Body of pancreas (tissue), 4 donors: ENCODE measurements at regions not wholly inside any gene's neighbourhood (a gene's known extent, or its start where the extent isn't known, plus 50 kb on each side); places are given as distances from the start of the nearest gene placed in this dataset.
A peak's percentile ranks its signal among the peaks of the same experiment; 100 is the strongest.

Source experiments
- ATAC-seq: fragments of 150-250 bp; one replicate; pipeline ENCODE4 v1.9.1; 2016
- DNase-seq, 4 donors: peaks; one replicate each; pipeline ENCODE4 v3.0.0-alpha.2; 2019
- H3K27ac ChIP-seq, 4 donors: fragments of 200-600 bp; sonication (generic); 1 replicate in 3 of 4; 2 replicates in 1 of 4; pipeline versions ENCODE4 v1.5.1 to v1.6.1; 2016 to 2019; ENCODE audit warnings: mild to moderate bottlenecking in 1 of 4, mixed read lengths in 1 of 4, moderate library complexity in 1 of 4
- H3K27me3 ChIP-seq, 2 donors: fragments of 200-600 bp; sonication (generic); one replicate each; pipeline ENCODE4 v1.6.0; 2016; ENCODE audit warnings: mild to moderate bottlenecking in 1 of 2
- H3K36me3 ChIP-seq, 2 donors: fragments of 200-600 bp; sonication (generic); replicated peaks in 1 of 2; 2 replicates each; pipeline ENCODE4 v1.5.1; 2016; ENCODE audit warnings: low read depth in 2 of 2; ENCODE audit not compliant: insufficient read depth in 1 of 2
- H3K4me1 ChIP-seq: fragments of 200-600 bp; sonication (generic); one replicate; pipeline ENCODE4 v1.6.0; 2016
- H3K4me3 ChIP-seq, 2 donors: fragments of 200-600 bp; sonication (generic); 1 replicate in 1 of 2; 2 replicates in 1 of 2; pipeline ENCODE4 v1.5.1; 2016 to 2019
- H3K9me3 ChIP-seq, 3 donors: fragments of 200-600 bp; sonication (generic); 1 replicate in 2 of 3; 2 replicates in 1 of 3; pipeline ENCODE4 v1.5.1; 2016
- POLR2A ChIP-seq, 3 donors: fragments of 450-650 bp; IDR thresholded peaks; one replicate each; pipeline ENCODE4 v1.6.1; 2016; ENCODE audit warnings: antibody characterized with exemption in 3 of 3, mild to moderate bottlenecking in 2 of 3
- WGBS, 2 donors: methylation state at CpG; one replicate each; pipeline ENCODE4 v1.1.5; 2017; 5-methylcytosine and 5-hydroxymethylcytosine counted together
- intact Hi-C: fragments of 100-400 bp; cut with DNase I; formaldehyde crosslinking; loops from one replicate; pipeline ENCODE4 v1.15.1; 2023
- TF ChIP-seq, protein P1 (sequence below), 7 experiments: fragments of 450-650 bp in 4 of 7; fragments of 200-600 bp in 3 of 7; sonication (generic) in 3 of 7; IDR thresholded peaks; one replicate each; pipeline ENCODE4 v1.5.1; 2016 to 2019; ENCODE audit warnings: antibody characterized with exemption in 7 of 7

DNA sequence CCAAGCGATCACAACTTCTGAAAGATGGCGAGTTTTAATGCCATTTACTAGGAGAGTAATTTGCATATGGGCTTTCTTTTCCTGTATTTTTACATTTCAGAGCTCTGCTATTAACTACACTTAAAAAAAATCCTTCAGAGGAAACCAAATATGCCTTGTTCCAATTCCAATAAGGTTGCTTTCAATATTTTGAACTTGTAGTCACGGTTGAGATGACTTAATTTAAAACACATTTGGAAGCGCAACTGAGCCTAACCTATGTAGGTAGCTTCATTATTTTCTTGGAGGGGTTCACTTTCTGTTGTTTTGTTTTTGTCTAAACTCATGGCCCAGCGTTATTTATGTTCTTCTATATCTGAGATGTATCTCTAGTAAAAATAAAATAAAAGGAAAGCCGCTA is 93.4 kb downstream of the BLID start:
- Histone ChIP-seq H3K27me3 (no peaks in the 10 kb centered on the region), H3K4me3 (no peak overlapping the region), H3K9me3 (no peaks in the 10 kb centered on the region), H3K27ac (no peak overlapping the region), H3K4me1 (no peaks in the 10 kb centered on the region), H3K36me3 (no peaks in the 10 kb centered on the region)
- no peak for DNase-seq
- ATAC-seq: no peak
- intact Hi-C loops: no loop called here
- TF ChIP-seq, protein P1, sequence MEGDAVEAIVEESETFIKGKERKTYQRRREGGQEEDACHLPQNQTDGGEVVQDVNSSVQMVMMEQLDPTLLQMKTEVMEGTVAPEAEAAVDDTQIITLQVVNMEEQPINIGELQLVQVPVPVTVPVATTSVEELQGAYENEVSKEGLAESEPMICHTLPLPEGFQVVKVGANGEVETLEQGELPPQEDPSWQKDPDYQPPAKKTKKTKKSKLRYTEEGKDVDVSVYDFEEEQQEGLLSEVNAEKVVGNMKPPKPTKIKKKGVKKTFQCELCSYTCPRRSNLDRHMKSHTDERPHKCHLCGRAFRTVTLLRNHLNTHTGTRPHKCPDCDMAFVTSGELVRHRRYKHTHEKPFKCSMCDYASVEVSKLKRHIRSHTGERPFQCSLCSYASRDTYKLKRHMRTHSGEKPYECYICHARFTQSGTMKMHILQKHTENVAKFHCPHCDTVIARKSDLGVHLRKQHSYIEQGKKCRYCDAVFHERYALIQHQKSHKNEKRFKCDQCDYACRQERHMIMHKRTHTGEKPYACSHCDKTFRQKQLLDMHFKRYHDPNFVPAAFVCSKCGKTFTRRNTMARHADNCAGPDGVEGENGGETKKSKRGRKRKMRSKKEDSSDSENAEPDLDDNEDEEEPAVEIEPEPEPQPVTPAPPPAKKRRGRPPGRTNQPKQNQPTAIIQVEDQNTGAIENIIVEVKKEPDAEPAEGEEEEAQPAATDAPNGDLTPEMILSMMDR (IDR thresholded peaks at IDR 0.05): no peak
- no peak for TF ChIP-seq POLR2A (IDR thresholded peaks at IDR 0.05)
- 83 to 87% methylated on average over 6 of the region's 6 CpGs for WGBS, 2 donors

DNA sequence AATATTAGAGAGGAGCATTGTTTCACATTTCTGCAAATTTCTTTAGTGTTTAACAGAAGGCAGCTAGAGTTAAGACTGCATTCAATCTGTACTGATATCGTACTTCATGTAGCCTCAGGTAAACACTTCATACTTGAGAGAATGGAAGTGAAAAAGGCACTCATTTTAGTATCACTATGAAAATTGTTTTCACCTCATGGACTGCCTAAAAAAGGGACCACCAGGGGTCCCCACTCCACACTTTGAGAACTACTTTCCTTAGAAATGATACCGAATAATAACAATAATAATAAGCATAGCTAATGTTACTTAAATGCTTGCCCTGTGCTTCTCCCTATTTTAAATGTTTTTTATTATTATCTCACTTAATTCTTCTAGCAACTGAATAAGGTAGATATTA is 95.1 kb downstream of the BLID start:
- no peak for TF ChIP-seq POLR2A (IDR thresholded peaks at IDR 0.05)
- TF ChIP-seq, protein P1 (IDR thresholded peaks at IDR 0.05): peak in 2 of 7 experiments; percentile 12 to 18
- 43 to 53% methylated on average over 2 of the region's 2 CpGs for WGBS, 2 donors
- no peak overlapping the region for H3K4me3 ChIP-seq
- H3K4me1 ChIP-seq: no peaks in the 10 kb centered on the region
- no peak overlapping the region for H3K27ac ChIP-seq
- ATAC-seq (no peak), DNase-seq (peak in 1 of 4 donors; percentile 5)
- H3K36me3 ChIP-seq: no peaks in the 10 kb centered on the region
- H3K9me3 ChIP-seq: no peaks in the 10 kb centered on the region
- H3K27me3 ChIP-seq: no peaks in the 10 kb centered on the region
- intact Hi-C loops: no loop called here

DNA sequence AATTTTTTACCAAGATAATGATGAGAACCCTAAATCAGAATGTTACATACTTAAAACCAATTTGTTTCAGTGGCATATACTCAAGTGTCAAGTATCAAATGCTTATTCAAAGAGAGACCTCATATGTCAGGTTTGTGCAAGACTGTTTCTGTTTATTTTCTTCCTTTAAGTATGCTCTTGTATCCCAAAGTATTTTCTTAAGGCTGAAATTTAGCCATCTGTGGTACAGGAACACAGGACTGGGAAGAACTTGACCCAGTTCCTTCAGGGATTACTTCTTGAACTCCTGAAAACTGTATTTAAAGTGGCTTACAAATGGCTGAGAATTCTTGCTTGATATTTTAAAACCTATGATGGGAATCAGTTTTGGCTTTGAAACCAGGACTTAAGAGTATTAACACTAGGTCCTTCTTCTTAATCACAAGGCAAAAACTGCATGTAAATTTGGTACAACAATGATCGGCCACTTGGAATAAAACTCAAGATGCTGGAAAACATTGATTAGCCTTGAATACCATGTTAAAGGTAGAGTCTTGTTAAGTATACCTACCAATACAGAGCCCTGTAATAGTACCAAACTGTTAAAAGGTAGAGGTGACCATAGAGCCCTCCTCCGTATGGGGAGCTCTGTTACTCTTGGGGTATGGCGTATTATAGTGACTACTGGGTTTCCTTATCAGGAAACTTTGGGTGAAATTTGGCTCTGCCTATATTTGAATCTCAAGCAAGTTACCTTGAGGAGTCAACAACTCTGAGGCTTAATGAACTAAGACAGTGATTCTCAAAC is 95.9 kb downstream of the BLID start:
- Histone ChIP-seq H3K27me3 (no peaks in the 10 kb centered on the region), H3K36me3 (no peaks in the 10 kb centered on the region), H3K9me3 (no peaks in the 10 kb centered on the region), H3K4me3 (no peak overlapping the region), H3K27ac (no peak overlapping the region), H3K4me1 (no peaks in the 10 kb centered on the region)
- DNase-seq: no peak
- TF ChIP-seq, protein P1 (IDR thresholded peaks at IDR 0.05): no peak
- no peak for TF ChIP-seq POLR2A (IDR thresholded peaks at IDR 0.05)
- intact Hi-C loops: no loop called here
- ATAC-seq: no peak
- WGBS, 2 donors: 67 to 79% methylated on average over 3 of the region's 3 CpGs

DNA sequence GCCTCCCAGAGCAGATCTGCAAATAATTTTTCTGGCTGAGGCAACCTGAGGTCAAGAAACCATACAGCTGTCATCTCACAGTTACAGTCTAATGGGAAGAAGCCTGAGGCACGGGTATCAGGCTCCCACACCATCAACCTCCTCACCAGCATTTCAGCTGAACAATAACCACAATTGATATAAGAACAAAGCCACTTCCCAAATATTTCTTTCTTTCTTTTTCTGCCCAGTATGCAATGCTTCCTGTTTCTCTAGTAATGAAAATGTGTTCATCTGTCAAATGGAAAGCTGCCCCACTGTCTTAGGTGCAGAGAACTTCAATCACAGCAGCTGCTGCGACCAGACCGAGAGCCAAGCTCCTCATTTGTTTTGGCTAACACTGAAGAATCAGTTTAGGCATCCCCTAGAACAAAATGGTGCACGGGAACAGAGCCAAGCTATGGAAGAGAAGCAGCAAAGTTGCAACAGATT is 108.4 kb downstream of the BLID start:
- WGBS, 2 donors: 49 to 58% methylated on average over 4 of the region's 4 CpGs
- Histone ChIP-seq H3K4me3 (no peak overlapping the region), H3K9me3 (no peaks in the 10 kb centered on the region), H3K27ac (no peak overlapping the region), H3K27me3 (no peaks in the 10 kb centered on the region), H3K36me3 (no peaks in the 10 kb centered on the region), H3K4me1 (no peaks in the 10 kb centered on the region)
- intact Hi-C loops: no loop called here
- ATAC-seq: no peak
- DNase-seq: peak in 3 of 4 donors; percentile 15 to 17 (median 16)
- TF ChIP-seq POLR2A (IDR thresholded peaks at IDR 0.05): no peak
- TF ChIP-seq, protein P1 (IDR thresholded peaks at IDR 0.05): no peak

DNA sequence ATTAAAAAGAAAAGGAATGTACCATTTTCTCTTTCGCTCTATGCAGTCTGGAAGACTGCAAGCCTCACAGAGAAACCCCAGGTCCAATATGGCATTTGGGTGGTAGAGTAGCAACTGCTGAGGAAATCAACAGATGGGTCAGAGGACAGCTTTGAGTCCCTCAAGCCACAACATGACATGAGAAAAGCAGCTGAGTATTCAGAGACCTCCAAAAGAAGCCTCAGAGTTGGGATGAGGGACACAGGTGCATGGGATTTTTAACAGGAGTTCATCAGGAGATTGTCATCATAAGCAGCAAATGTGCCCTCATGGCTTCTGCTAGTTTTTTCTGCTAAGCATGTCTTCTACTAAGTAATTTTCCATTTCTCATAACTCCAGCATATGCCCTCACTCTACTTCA is 111.6 kb downstream of the BLID start:
- WGBS, 2 donors: 87% methylated on average over 1 of the region's 1 CpG
- H3K27ac ChIP-seq: no peak overlapping the region
- H3K4me1 ChIP-seq: no peaks in the 10 kb centered on the region
- intact Hi-C loops: no loop called here
- ATAC-seq: no peak
- no peaks in the 10 kb centered on the region for H3K9me3 ChIP-seq
- DNase-seq: no peak
- H3K36me3 ChIP-seq: no peaks in the 10 kb centered on the region
- no peak for TF ChIP-seq POLR2A (IDR thresholded peaks at IDR 0.05)
- TF ChIP-seq, protein P1 (IDR thresholded peaks at IDR 0.05): no peak
- H3K27me3 ChIP-seq: no peaks in the 10 kb centered on the region
- H3K4me3 ChIP-seq: no peak overlapping the region
